ENCODE measurements at regions not wholly inside any gene's neighbourhood (a gene's known extent, or its start where the extent isn't known, plus 50 kb on each side); places are given as distances from the start of the nearest gene placed in this dataset.

GRCh38 chr3:124256599-124256998 lies 264.7 kb upstream of the ROPN1 start:
- WGBS, 2 donors: 49 to 55% methylated on average over 4 of the region's 4 CpGs
- no peak overlapping the region for H3K4me3 ChIP-seq (ENCODE audit: low read depth, poor library complexity, severe bottlenecking)
- intact Hi-C loops (cut with DNase I; ENCODE audit: low total_unique reads): no loop called here
- DNase-seq (ENCODE audit: low spot score in 2 of 2): no peak
- TF ChIP-seq CTCF (IDR thresholded peaks at IDR 0.05): no peak
- TF ChIP-seq POLR2A (IDR thresholded peaks at IDR 0.05): no peak

GRCh38 chr3:124257336-124257864 lies 265.5 kb upstream of the ROPN1 start:
- no peak overlapping the region for H3K4me3 ChIP-seq (ENCODE audit: low read depth, poor library complexity, severe bottlenecking)
- 3 to 4% methylated on average over 1 of the region's 1 CpG for WGBS, 2 donors
- intact Hi-C loops (cut with DNase I; ENCODE audit: low total_unique reads): no loop called here
- DNase-seq (ENCODE audit: low spot score in 2 of 2): peak in 1 of 2 donors; percentile 32
- TF ChIP-seq CTCF (IDR thresholded peaks at IDR 0.05): no peak
- no peak for TF ChIP-seq POLR2A (IDR thresholded peaks at IDR 0.05)

- DNase-seq (ENCODE audit: low spot score in 2 of 2): peak in 1 of 2 donors; percentile 63
- TF ChIP-seq CTCF (IDR thresholded peaks at IDR 0.05) (no peak), POLR2A (IDR thresholded peaks at IDR 0.05) (no peak)
- WGBS, 2 donors: 52 to 59% methylated on average over 3 of the region's 3 CpGs
- intact Hi-C loops (cut with DNase I; ENCODE audit: low total_unique reads): no loop called here
- H3K4me3 ChIP-seq (ENCODE audit: low read depth, poor library complexity, severe bottlenecking): no peak overlapping the region
These were observed 266.2 kb upstream of the ROPN1 start for GRCh38 chr3:124258057-124258500.

- WGBS, 2 donors: 44 to 67% methylated on average over 1 of the region's 1 CpG
- H3K4me3 ChIP-seq (ENCODE audit: low read depth, poor library complexity, severe bottlenecking): no peak overlapping the region
- DNase-seq (ENCODE audit: low spot score in 2 of 2): peak; percentile 68 to 88
- no peak for TF ChIP-seq POLR2A (IDR thresholded peaks at IDR 0.05)
- no peak for TF ChIP-seq CTCF (IDR thresholded peaks at IDR 0.05)
- intact Hi-C loops (cut with DNase I; ENCODE audit: low total_unique reads): no loop called here
These were observed 268.4 kb upstream of the ROPN1 start for GRCh38 chr3:124260206-124260915.

DNA sequence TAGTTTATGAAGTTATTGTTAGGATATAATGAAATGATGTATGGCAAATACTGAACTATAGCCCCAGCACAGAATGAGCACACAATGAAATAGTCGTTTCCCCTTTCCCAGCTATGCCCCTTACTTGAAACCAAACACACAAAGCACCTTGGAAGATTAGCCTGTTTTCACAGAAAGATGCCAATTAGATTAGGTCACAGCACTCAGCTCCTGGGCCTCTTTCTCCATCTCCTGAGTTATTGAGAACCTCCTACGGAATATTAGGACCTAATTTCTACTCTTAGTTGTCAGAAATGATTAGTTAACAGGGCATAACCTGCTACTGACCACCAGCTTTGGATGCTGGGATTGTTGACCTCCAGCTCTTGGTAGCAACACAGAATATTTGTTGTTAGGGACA lies 269.4 kb upstream of the ROPN1 start:
- TF ChIP-seq POLR2A (IDR thresholded peaks at IDR 0.05): no peak
- no peak for TF ChIP-seq CTCF (IDR thresholded peaks at IDR 0.05)
- H3K4me3 ChIP-seq (ENCODE audit: low read depth, poor library complexity, severe bottlenecking): no peak overlapping the region
- intact Hi-C loops (cut with DNase I; ENCODE audit: low total_unique reads): no loop called here
- 92 to 94% methylated on average over 2 of the region's 2 CpGs for WGBS, 2 donors
- no peak for DNase-seq (ENCODE audit: low spot score in 2 of 2)
